CD8-positive, alpha-beta memory T cell (primary cell): ENCODE measurements at regions not wholly inside any gene's neighbourhood (a gene's known extent, or its start where the extent isn't known, plus 50 kb on each side); places are given as distances from the start of the nearest gene placed in this dataset.

ENCODE experiments used
- CTCF ChIA-PET: fragments of 350-600 bp; sonication (Branson Sonifier 250); formaldehyde crosslinking; loops from one replicate; lab custom pipeline; 2021; ENCODE audit warnings: antibody characterized with exemption; lab: Charles Lee
- POLR2A ChIA-PET: fragments of 350-600 bp; sonication (Branson Sonifier 250); formaldehyde crosslinking; loops from one replicate; lab custom pipeline; 2021; ENCODE audit warnings: antibody characterized with exemption; lab: Charles Lee
- DNase-seq, 5 donors: peaks; one replicate each; pipeline versions ENCODE4 v3.0.0 to v3.0.0-alpha.2; 2020 to 2022; ENCODE audit warnings: mixed read lengths in 1 of 5
- H3K27ac ChIP-seq: one replicate; pipeline ENCODE4 v1.7.0; 2013; ENCODE audit warnings: low read depth, mild to moderate bottlenecking, low read length, moderate library complexity
- H3K27me3 ChIP-seq: 2 replicates; pipeline ENCODE4 v1.7.0; 2013; ENCODE audit warnings: low read length, mild to moderate bottlenecking; ENCODE audit not compliant: insufficient read depth, poor library complexity, severe bottlenecking
- H3K36me3 ChIP-seq: 2 replicates; pipeline ENCODE4 v1.7.0; 2013; ENCODE audit warnings: mild to moderate bottlenecking, low read length, moderate library complexity; ENCODE audit not compliant: insufficient read depth
- H3K4me1 ChIP-seq: 2 replicates; pipeline ENCODE4 v1.7.0; 2013; ENCODE audit warnings: mild to moderate bottlenecking, low read length, moderate library complexity; ENCODE audit not compliant: insufficient read depth
- H3K4me3 ChIP-seq: 2 replicates; pipeline ENCODE4 v1.7.0; 2013; ENCODE audit warnings: mild to moderate bottlenecking, low read length
- H3K9me3 ChIP-seq: 2 replicates; pipeline ENCODE4 v1.7.0; 2013; ENCODE audit warnings: mild to moderate bottlenecking, low read length
- H3K27ac Mint-ChIP-seq, 8 donors: one replicate each; pipeline ENCODE4 v1.8.0; 2020 to 2021; ENCODE audit warnings: mixed read lengths in 8 of 8, mild to moderate bottlenecking in 6 of 8, inconsistent platforms in 3 of 8, moderate library complexity in 3 of 8
- H3K27me3 Mint-ChIP-seq, 2 donors: one replicate each; pipeline ENCODE4 v1.8.0; 2020 to 2021; ENCODE audit warnings: mixed read lengths in 2 of 2, mild to moderate bottlenecking in 1 of 2, moderate library complexity in 1 of 2
- H3K36me3 Mint-ChIP-seq, 3 donors: one replicate each; pipeline ENCODE4 v1.8.0; 2020 to 2021; ENCODE audit warnings: mixed read lengths in 3 of 3, inconsistent platforms in 1 of 3, mild to moderate bottlenecking in 1 of 3
- H3K4me1 Mint-ChIP-seq, 3 donors: one replicate each; pipeline ENCODE4 v1.8.0; 2020 to 2021; ENCODE audit warnings: mixed read lengths in 3 of 3, inconsistent platforms in 1 of 3, mild to moderate bottlenecking in 1 of 3
- H3K4me3 Mint-ChIP-seq, 7 donors: one replicate each; pipeline ENCODE4 v1.8.0; 2020 to 2021; ENCODE audit warnings: mixed read lengths in 7 of 7, mild to moderate bottlenecking in 6 of 7, moderate library complexity in 4 of 7, inconsistent platforms in 2 of 7
- H3K9me3 Mint-ChIP-seq, 5 donors: one replicate each; pipeline ENCODE4 v1.8.0; 2020 to 2022; ENCODE audit warnings: mixed read lengths in 5 of 5, mild to moderate bottlenecking in 3 of 5, moderate library complexity in 2 of 5, inconsistent platforms in 1 of 5

- Histone ChIP-seq H3K36me3 (no peaks in the 10 kb centered on the region), H3K27me3 (no peaks in the 10 kb centered on the region), H3K4me1 (no peaks in the 10 kb centered on the region), H3K27ac (no peak overlapping the region), H3K4me3 (no peak overlapping the region), H3K9me3 (no peaks in the 10 kb centered on the region)
- ChIA-PET CTCF (no interaction called here), POLR2A (no interaction called here)
- Mint-ChIP-seq H3K36me3 (no peaks in the 10 kb centered on the region), H3K4me1 (no peaks in the 10 kb centered on the region), H3K27ac (no peak overlapping the region), H3K9me3 (peaks cover 0 to 6% (median 4%) of the 10 kb centered on the region in 5 donors), H3K27me3 (no peaks in the 10 kb centered on the region), H3K4me3 (no peak overlapping the region)
- DNase-seq, result no peak
Measured at GRCh38 chr18:34594266-34594665, 115.8 kb upstream of the DTNA start.

- peaks cover 0 to 5% (median 2%) of the 10 kb centered on the region in 5 donors for H3K9me3 Mint-ChIP-seq
- ChIA-PET POLR2A (no interaction called here), CTCF (no interaction called here)
- no peaks in the 10 kb centered on the region for H3K27me3 Mint-ChIP-seq
- Histone ChIP-seq H3K36me3 (no peaks in the 10 kb centered on the region), H3K4me1 (no peaks in the 10 kb centered on the region), H3K9me3 (no peaks in the 10 kb centered on the region), H3K4me3 (no peak overlapping the region), H3K27me3 (no peaks in the 10 kb centered on the region), H3K27ac (no peak overlapping the region)
- no peaks in the 10 kb centered on the region for H3K36me3 Mint-ChIP-seq
- DNase-seq, result no peak
- H3K4me3 Mint-ChIP-seq, result no peak overlapping the region
- no peaks in the 10 kb centered on the region for H3K4me1 Mint-ChIP-seq
- H3K27ac Mint-ChIP-seq, result no peak overlapping the region
Measured at GRCh38 chr18:34595690-34596089, 114.4 kb upstream of the DTNA start.

GRCh38 chr18:34598120-34598635 is 111.9 kb upstream of the DTNA start:
- H3K4me3 ChIP-seq, result no peak overlapping the region
- no peaks in the 10 kb centered on the region for H3K36me3 Mint-ChIP-seq
- H3K4me3 Mint-ChIP-seq, result no peak overlapping the region
- ChIA-PET POLR2A (no interaction called here), CTCF (no interaction called here)
- no peaks in the 10 kb centered on the region for H3K36me3 ChIP-seq
- DNase-seq, result no peak
- no peak overlapping the region for H3K27ac Mint-ChIP-seq
- no peaks in the 10 kb centered on the region for H3K4me1 Mint-ChIP-seq
- H3K27me3 ChIP-seq, result no peaks in the 10 kb centered on the region
- peaks cover 0 to 5% (median 2%) of the 10 kb centered on the region in 5 donors for H3K9me3 Mint-ChIP-seq
- no peak overlapping the region for H3K27ac ChIP-seq
- H3K4me1 ChIP-seq, result no peaks in the 10 kb centered on the region
- no peaks in the 10 kb centered on the region for H3K27me3 Mint-ChIP-seq
- H3K9me3 ChIP-seq, result no peaks in the 10 kb centered on the region

- no peaks in the 10 kb centered on the region for H3K4me1 ChIP-seq
- DNase-seq, result no peak
- no peak overlapping the region for H3K27ac ChIP-seq
- no peaks in the 10 kb centered on the region for H3K36me3 ChIP-seq
- no peaks in the 10 kb centered on the region for H3K27me3 ChIP-seq
- Mint-ChIP-seq H3K4me3 (no peak overlapping the region), H3K27me3 (no peaks in the 10 kb centered on the region), H3K4me1 (no peaks in the 10 kb centered on the region), H3K9me3 (peaks cover 0 to 5% (median 2%) of the 10 kb centered on the region in 5 donors), H3K27ac (no peak overlapping the region), H3K36me3 (no peaks in the 10 kb centered on the region)
- CTCF ChIA-PET, result no interaction called here
- POLR2A ChIA-PET, result no interaction called here
- H3K9me3 ChIP-seq, result no peaks in the 10 kb centered on the region
- no peak overlapping the region for H3K4me3 ChIP-seq
Measured at GRCh38 chr18:34600158-34600557, 109.9 kb upstream of the DTNA start.

- POLR2A ChIA-PET, result no interaction called here
- peaks cover 0 to 5% (median 2%) of the 10 kb centered on the region in 5 donors for H3K9me3 Mint-ChIP-seq
- CTCF ChIA-PET, result no interaction called here
Measured at GRCh38 chr18:34600874-34601656, 109.0 kb upstream of the DTNA start.

GRCh38 chr18:34604591-34604990 is 105.5 kb upstream of the DTNA start:
- Mint-ChIP-seq H3K9me3 (peaks cover 0 to 3% (median 0%) of the 10 kb centered on the region in 5 donors), H3K4me1 (no peaks in the 10 kb centered on the region), H3K36me3 (no peaks in the 10 kb centered on the region), H3K27me3 (no peaks in the 10 kb centered on the region), H3K27ac (no peak overlapping the region), H3K4me3 (no peak overlapping the region)
- Histone ChIP-seq H3K9me3 (no peaks in the 10 kb centered on the region), H3K27ac (no peak overlapping the region), H3K4me1 (no peaks in the 10 kb centered on the region), H3K36me3 (no peaks in the 10 kb centered on the region), H3K4me3 (no peak overlapping the region), H3K27me3 (no peaks in the 10 kb centered on the region)
- POLR2A ChIA-PET, result no interaction called here
- no peak for DNase-seq
- CTCF ChIA-PET, result no interaction called here

More at GRCh38 chr18:34600874-34601656, 109.0 kb upstream of the DTNA start:
- Mint-ChIP-seq H3K4me1 (no peaks in the 10 kb centered on the region), H3K4me3 (no peak overlapping the region), H3K27me3 (no peaks in the 10 kb centered on the region), H3K36me3 (no peaks in the 10 kb centered on the region), H3K27ac (no peak overlapping the region)
- no peaks in the 10 kb centered on the region for H3K36me3 ChIP-seq
- H3K27ac ChIP-seq, result no peak overlapping the region
- no peaks in the 10 kb centered on the region for H3K4me1 ChIP-seq
- DNase-seq, result no peak
- H3K4me3 ChIP-seq, result no peak overlapping the region
- H3K27me3 ChIP-seq, result no peaks in the 10 kb centered on the region
- no peaks in the 10 kb centered on the region for H3K9me3 ChIP-seq

- DNase-seq, result no peak
- H3K4me3 ChIP-seq, result no peak overlapping the region
- no peaks in the 10 kb centered on the region for H3K27me3 ChIP-seq
- H3K27me3 Mint-ChIP-seq, result no peaks in the 10 kb centered on the region
- no peaks in the 10 kb centered on the region for H3K4me1 ChIP-seq
- ChIA-PET POLR2A (no interaction called here), CTCF (no interaction called here)
- H3K27ac ChIP-seq, result no peak overlapping the region
- H3K9me3 Mint-ChIP-seq, result peaks cover 0 to 5% (median 0%) of the 10 kb centered on the region in 5 donors
- no peak overlapping the region for H3K27ac Mint-ChIP-seq
- H3K9me3 ChIP-seq, result no peaks in the 10 kb centered on the region
- no peak overlapping the region for H3K4me3 Mint-ChIP-seq
- no peaks in the 10 kb centered on the region for H3K36me3 ChIP-seq
- no peaks in the 10 kb centered on the region for H3K36me3 Mint-ChIP-seq
- H3K4me1 Mint-ChIP-seq, result no peaks in the 10 kb centered on the region
Measured at GRCh38 chr18:34606851-34607250, 103.2 kb upstream of the DTNA start.

- H3K4me3 Mint-ChIP-seq, result no peak overlapping the region
- no peak for DNase-seq
- Histone ChIP-seq H3K27me3 (no peaks in the 10 kb centered on the region), H3K9me3 (no peaks in the 10 kb centered on the region), H3K4me3 (no peak overlapping the region), H3K36me3 (no peaks in the 10 kb centered on the region), H3K4me1 (no peaks in the 10 kb centered on the region), H3K27ac (no peak overlapping the region)
- POLR2A ChIA-PET, result no interaction called here
- H3K4me1 Mint-ChIP-seq, result no peaks in the 10 kb centered on the region
- no peak overlapping the region for H3K27ac Mint-ChIP-seq
- H3K36me3 Mint-ChIP-seq, result no peaks in the 10 kb centered on the region
- CTCF ChIA-PET, result no interaction called here
- H3K9me3 Mint-ChIP-seq, result peaks cover 0 to 5% (median 0%) of the 10 kb centered on the region in 5 donors
- H3K27me3 Mint-ChIP-seq, result no peaks in the 10 kb centered on the region
Measured at GRCh38 chr18:34608064-34608463, 102.0 kb upstream of the DTNA start.
